ENCODE measurements at regions not wholly inside any gene's neighbourhood (a gene's known extent, or its start where the extent isn't known, plus 50 kb on each side); places are given as distances from the start of the nearest gene placed in this dataset.

DNA sequence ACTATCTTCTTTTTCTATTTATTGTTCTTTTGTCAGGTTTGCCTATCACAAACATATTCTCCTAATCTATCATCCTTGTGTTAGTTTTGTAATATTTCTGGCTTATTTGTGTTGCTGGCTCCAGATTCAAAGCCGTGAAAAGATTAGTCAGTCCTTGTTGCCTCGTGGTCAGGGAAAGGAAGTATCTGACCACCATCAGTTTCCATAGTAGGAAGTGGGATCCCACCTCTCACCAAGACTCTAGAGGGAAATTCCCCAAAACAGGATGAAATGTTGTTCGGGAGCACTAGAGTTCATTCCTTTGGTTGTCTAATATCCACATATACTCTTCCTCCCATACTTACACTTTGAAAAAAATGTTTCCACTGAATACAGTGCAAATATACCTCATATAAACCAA, 131.0 kb upstream of the HUWE1 start:
- TF ChIP-seq CEBPB (IDR thresholded peaks at IDR 0.05) (no peak), FOXM1 (IDR thresholded peaks at IDR 0.05; ENCODE audit: borderline replicate concordance, low read depth) (no peak), CREB1 (IDR thresholded peaks at IDR 0.05; ENCODE audit: low read depth) (no peak), ZBTB7A (IDR thresholded peaks at IDR 0.05; ENCODE audit: low read depth) (no peak), TAF1 (IDR thresholded peaks at IDR 0.05; ENCODE audit: low read depth) (no peak), TEAD4 (IDR thresholded peaks at IDR 0.05) (no peak), YY1 (IDR thresholded peaks at IDR 0.05; ENCODE audit: low read depth) (no peak), EGR1 (IDR thresholded peaks at IDR 0.05) (no peak), RAD21 (IDR thresholded peaks at IDR 0.05; ENCODE audit: low read depth) (no peak)
- TF ChIP-seq, protein P1, sequence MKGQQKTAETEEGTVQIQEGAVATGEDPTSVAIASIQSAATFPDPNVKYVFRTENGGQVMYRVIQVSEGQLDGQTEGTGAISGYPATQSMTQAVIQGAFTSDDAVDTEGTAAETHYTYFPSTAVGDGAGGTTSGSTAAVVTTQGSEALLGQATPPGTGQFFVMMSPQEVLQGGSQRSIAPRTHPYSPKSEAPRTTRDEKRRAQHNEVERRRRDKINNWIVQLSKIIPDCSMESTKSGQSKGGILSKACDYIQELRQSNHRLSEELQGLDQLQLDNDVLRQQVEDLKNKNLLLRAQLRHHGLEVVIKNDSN (IDR thresholded peaks at IDR 0.05) = no peak
- TF ChIP-seq, protein P2, sequence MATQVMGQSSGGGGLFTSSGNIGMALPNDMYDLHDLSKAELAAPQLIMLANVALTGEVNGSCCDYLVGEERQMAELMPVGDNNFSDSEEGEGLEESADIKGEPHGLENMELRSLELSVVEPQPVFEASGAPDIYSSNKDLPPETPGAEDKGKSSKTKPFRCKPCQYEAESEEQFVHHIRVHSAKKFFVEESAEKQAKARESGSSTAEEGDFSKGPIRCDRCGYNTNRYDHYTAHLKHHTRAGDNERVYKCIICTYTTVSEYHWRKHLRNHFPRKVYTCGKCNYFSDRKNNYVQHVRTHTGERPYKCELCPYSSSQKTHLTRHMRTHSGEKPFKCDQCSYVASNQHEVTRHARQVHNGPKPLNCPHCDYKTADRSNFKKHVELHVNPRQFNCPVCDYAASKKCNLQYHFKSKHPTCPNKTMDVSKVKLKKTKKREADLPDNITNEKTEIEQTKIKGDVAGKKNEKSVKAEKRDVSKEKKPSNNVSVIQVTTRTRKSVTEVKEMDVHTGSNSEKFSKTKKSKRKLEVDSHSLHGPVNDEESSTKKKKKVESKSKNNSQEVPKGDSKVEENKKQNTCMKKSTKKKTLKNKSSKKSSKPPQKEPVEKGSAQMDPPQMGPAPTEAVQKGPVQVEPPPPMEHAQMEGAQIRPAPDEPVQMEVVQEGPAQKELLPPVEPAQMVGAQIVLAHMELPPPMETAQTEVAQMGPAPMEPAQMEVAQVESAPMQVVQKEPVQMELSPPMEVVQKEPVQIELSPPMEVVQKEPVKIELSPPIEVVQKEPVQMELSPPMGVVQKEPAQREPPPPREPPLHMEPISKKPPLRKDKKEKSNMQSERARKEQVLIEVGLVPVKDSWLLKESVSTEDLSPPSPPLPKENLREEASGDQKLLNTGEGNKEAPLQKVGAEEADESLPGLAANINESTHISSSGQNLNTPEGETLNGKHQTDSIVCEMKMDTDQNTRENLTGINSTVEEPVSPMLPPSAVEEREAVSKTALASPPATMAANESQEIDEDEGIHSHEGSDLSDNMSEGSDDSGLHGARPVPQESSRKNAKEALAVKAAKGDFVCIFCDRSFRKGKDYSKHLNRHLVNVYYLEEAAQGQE (IDR thresholded peaks at IDR 0.05; ENCODE audit: low read depth) = no peak

Data from Ishikawa (cell line).